LoVo (cell line): ENCODE measurements at regions not wholly inside any gene's neighbourhood (a gene's known extent, or its start where the extent isn't known, plus 50 kb on each side); places are given as distances from the start of the nearest gene placed in this dataset.

Experiments
- DNase-seq: peaks from one replicate; pipeline ENCODE4 v3.0.0-alpha.2; 2016; ENCODE audit warnings: low spot score

GRCh38 chr10:3310016-3310784 is 137.6 kb upstream of the PITRM1 start:
- no peak for DNase-seq

DNA sequence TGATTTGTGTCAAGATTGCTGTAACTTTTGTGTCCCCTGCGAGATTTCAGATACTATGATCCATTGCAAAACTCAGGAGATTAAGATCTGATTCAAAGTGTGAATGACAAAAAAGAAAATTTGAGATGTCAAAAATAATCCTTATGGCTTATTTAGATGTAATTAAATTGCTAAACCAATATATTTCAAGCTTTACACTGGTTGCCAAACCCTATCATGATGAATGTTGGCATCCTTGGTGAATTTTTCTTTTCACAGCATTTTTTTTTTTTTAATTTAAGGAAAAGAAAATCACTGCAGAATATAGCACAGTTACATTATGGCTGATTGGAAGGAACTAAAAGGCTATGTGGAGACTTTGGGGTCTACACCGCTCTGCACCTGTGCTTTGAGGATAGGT is 133.5 kb upstream of the PITRM1 start:
- DNase-seq = no peak

DNA sequence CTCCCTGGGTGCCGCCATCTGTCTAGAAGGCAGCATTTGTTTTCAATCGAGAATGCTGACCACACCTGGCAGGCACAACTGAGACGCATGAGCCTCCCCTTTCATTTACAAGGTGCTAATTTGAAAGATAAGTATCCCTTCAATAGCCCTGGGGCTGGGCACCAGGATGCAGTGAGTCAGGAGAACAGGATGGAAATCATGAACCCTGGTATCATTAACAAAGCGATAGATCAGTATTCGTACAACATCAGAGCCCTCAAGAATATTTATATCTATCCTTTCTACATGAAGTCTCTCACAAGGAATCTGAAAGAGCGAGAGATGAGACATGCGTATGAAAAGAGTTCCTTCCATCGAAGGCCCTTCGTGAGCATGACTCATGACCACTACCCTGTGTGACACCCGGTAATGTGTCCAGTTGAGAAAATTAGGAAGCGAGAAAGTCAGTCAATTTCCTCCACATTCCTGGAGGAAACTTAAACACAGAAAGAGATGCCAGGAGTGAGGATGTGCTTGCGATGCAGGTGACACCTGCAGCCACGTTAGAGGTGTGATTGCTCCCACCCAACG is 123.1 kb upstream of the PITRM1 start:
- no peak for DNase-seq

GRCh38 chr10:3294919-3295581 is 122.5 kb upstream of the PITRM1 start:
- DNase-seq = no peak

GRCh38 chr10:3293581-3294431 is 121.2 kb upstream of the PITRM1 start:
- DNase-seq = no peak

DNA sequence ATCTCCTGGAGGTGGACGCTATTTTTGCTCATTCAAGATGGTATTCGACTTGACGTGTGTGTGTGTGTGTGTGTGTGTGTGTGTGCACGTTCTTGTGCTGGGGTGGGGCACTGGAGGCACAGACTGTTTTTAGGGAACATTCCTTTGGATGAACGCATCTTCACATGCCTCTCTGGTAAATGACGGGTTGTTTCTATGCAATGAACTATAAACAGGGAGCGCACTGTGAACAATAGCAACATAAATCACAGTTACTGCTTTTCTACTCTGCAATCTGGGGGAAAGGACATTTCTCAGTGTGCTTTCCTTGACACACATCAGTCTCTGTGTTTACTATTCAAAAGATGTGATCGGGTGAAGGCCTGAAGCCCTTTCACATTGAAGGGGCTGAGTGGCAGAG is 120.1 kb upstream of the PITRM1 start:
- DNase-seq = no peak

DNA sequence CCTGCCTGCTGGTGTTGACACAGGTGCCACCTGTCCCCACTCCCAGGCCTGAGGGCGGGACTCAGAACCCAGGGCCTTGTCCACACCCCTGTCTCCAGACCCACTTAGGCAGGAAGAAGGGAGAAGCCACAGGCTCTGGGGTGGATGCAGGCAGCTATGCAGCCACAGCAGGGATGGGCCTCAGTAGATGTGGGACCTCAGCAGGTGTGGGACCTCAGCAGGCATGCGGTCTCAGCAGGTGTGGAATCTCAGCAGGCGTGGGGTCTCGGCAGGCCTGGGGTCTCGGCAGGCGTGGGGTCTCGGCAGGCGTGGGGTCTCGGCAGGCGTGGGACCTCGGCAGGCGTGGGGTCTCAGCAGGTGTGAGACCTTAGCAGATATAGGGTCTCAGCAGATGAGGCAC is 118.0 kb upstream of the PITRM1 start:
- no peak for DNase-seq

DNA sequence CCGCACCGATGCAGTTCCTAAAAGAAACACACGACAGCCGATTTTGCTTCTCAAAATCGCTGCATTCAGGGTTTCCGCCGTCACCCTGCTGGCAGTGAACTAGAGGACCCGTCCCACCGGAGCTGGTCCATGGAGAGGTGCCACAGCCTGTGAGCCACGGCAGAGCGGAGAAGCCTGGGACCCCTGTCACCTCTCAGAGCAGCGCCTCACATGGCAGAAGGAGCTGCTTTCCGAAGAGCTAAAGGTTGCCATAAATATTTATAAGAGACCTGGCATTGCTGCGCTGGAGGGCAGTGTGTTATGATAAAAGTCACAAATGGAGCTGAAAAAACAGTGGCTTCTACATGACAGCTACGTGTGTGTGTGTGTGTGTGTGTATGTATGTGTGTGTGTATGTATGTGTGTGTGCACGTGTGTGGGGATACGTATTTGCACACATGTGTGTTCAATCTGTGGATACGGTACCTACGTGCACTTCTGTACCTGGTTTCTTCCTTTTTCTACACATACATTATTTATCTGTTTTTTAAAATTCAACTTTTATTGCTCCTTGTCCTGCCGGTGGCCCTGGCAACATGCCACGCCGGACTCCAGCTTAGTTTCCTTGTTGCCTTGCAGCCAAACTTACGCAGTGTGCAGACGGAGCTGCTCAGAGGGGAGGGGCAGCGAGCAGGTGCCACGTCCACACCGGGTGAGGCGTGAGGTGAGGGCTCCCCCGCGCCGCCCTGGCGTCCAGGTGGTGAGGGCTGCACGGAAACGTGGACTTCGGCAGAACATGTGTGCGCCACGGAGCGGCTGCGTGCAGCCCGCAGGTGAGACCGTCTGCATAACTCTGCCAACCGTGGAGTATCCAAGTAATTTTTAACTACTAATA is 115.2 kb upstream of the PITRM1 start:
- peak; percentile 65 for DNase-seq

GRCh38 chr10:3282674-3283017 is 110.1 kb upstream of the PITRM1 start:
- no peak for DNase-seq

DNA sequence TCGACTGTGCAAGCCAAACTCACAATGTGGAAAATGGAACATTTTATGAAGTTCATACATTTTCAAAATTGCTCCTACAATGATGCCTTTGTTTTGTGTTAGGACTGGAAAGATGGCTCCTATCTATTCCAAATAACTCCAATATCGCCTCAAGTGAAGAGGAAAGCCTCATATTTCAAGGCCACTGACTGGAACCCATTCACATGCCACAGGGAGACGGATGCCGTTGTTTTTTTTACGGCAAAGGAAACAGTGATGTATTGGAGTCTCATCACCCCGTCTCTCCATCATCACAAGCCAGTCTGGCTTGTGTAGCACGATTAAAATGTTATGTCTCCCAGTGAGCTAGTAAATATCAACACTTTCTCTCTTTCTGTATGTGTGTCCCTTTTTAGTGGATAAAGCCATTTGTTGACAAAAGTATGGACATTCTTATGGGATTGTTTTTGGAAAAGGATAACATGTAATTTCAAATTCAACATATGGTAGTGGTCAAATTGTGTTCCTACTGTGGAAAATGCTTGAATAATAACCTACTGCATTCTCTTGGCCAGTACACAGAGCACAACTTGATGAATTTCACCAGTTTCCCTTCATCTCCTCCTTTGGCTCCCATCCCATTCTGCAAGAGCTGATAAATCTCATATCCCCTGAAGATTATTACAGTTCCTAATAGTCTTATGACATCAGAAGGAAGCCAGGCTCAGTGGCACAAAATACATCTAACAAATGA is 109.5 kb upstream of the PITRM1 start:
- DNase-seq = no peak

DNA sequence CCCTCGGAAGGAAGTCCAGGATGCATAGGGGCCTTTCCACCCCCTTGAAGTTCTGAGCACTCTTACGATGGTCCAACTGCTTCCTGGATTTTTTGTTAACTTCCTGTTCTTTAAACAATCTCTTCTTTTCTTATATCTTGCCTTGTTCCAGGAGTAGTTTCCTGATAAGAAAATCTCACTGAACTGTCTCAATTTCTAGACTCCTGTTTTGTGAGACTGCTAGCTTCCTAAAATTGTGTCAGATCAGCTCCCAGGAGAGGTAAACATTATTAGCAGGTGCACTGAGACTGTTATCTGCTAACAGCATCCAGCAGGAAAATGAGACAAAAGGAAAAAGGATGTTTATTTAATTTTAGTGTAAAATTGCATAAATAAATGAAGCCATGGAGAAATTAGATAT is 106.2 kb upstream of the PITRM1 start:
- no peak for DNase-seq

- DNase-seq = no peak
Observed at GRCh38 chr10:3277566-3277965, 105.0 kb upstream of the PITRM1 start.

- DNase-seq = no peak
Observed at GRCh38 chr10:3274414-3274813, 101.8 kb upstream of the PITRM1 start.

DNA sequence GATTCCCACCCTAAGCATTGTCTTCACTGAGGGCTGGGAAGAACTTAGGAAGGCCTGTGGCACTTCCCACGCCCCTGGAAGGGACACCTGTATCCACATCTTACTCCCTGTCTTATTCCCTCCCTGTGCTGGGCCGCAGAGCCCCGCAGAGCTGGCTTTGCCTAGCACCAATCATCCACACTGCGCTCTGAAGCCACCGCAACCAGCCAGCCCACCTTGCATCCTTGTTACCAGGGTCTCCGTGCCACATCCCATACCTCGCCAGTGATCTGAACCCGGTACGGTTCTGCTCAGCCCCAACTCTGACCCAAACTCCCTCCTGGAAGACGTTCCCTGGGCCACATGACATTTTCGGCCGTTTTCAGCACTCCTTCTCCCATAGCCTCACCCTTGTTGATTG is 101.4 kb upstream of the PITRM1 start:
- no peak for DNase-seq

DNA sequence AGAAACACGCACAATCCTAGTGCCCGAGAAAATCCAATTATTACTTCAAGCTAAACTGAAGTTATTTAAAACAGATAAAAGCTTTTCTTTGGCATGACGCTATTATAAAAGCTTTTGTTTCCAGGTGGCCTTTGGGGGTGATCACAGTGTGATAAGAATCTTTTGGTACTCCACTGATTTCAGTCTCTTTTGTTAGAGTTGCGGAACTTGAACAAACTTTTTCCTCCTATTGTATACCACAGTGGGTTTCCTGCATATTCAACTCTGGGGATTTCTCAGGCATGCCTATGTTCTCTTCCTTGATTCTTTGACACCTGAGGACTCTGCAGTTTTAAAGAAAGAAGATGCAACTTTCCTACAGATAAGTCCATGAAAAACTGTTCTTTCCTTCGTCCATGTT is 99.7 kb upstream of the PITRM1 start:
- no peak for DNase-seq

- DNase-seq = no peak
Observed at GRCh38 chr10:3271354-3272115, 99.0 kb upstream of the PITRM1 start.

DNA sequence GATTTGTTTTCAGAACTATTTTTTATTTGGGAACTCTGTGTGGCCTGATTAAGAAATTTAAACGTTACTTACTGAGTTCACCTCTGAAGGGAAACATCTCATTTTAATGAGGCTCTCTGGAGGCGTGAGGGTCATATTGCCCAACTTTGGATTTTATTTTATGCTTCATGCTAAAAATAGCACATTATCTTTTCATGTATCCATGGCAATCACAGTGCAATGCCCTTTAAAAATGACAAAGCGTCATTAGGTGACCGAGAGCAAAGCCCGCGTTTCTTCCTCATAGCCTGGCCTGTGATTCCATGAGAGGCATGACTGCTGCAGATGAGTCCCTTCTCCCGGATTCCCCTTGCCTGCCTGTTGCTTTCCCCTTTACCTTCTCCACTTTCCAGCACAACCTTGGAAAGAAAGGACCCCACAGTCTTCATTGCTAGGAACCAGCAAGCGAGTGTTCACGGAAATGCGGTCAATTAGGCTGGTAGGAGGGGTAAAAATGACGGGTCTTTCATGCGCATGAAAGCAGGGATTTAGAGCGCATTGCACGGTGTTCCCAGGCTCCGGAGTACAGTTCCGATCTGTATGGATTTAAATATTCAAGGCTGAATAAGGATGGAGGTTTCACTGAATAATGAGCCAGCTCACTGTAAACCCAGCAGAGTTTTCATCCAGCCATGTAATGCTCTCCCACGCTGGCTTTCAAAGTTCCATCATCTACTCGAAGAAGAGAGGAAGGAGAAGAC is 98.2 kb upstream of the PITRM1 start:
- no peak for DNase-seq

DNA sequence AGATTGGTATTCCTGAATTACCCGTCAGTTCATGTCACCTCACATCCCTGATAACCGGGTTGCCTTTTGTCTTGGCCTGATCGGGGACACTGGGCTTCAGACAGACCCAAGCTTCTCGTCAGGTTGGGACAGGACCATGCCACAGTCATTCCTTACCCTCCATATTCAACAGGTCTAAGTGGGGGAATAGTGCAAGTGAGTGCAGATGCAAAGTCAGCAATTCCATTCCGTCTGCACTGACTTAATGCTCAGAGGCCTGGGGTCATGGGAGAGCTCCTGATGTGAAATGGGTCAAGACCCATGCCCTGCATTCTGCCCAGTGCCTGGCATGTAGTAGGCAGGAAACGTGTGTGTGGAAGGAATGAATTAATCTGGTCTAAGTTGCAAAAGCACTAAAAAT is 95.4 kb upstream of the PITRM1 start:
- no peak for DNase-seq

DNA sequence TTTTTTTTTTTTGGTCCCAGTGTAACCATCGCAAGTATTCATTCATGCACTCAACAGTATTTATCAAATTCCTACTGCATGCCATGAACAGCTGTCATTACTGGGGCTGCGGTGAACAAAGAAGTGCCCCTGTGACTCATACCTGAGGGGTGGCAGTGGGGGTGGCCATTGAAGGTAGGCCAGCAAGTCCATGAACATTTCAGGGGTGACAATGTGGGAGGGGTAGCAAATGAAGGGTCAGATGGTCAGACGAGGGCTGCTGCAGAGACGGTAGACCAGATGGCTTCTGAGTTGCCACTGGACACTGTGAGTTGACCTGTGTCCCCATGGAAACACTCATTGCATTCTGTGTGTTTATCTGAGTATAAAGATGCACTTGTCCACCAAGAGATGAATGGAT is 92.5 kb upstream of the PITRM1 start:
- no peak for DNase-seq
